BLaER1 treated with 17β-estradiol and CSF1 and Interleukin-3, amounts not matched to agents 10 nM and 100 nM (cell line): ENCODE measurements at regions not wholly inside any gene's neighbourhood (a gene's known extent, or its start where the extent isn't known, plus 50 kb on each side); places are given as distances from the start of the nearest gene placed in this dataset.

Experiments used
- H3K27ac ChIP-seq, 11 experiments: shearing (Covaris generic); formaldehyde crosslinking; 2 replicates each; pipeline ENCODE4 v1.8.1; 2022
- H3K27me3 ChIP-seq, 11 experiments: shearing (Covaris generic); formaldehyde crosslinking; 2 replicates each; pipeline ENCODE4 v1.8.1; 2022
- H3K36me3 ChIP-seq, 11 experiments: shearing (Covaris generic); formaldehyde crosslinking; 2 replicates each; pipeline ENCODE4 v1.8.1; 2022
- H3K4me1 ChIP-seq, 10 experiments: shearing (Covaris generic); formaldehyde crosslinking; 2 replicates each; pipeline ENCODE4 v1.8.1; 2022
- H3K4me2 ChIP-seq, 11 experiments: shearing (Covaris generic); formaldehyde crosslinking; 2 replicates each; pipeline ENCODE4 v1.8.1; 2022
- H3K4me3 ChIP-seq, 10 experiments: shearing (Covaris generic); formaldehyde crosslinking; 2 replicates each; pipeline ENCODE4 v1.8.1; 2022
- H3K9ac ChIP-seq, 11 experiments: shearing (Covaris generic); formaldehyde crosslinking; 2 replicates each; pipeline ENCODE4 v1.8.1; 2022
- H3K9me3 ChIP-seq, 11 experiments: shearing (Covaris generic); formaldehyde crosslinking; replicated peaks in 1 of 11; 2 replicates each; pipeline ENCODE4 v1.8.1; 2022
- H4K20me1 ChIP-seq, 11 experiments: shearing (Covaris generic); formaldehyde crosslinking; 2 replicates each; pipeline ENCODE4 v1.8.1; 2022
- Cebpa-rat ChIP-seq, 11 experiments: shearing (Covaris generic); IDR thresholded peaks; 2 replicates each; pipeline ENCODE4 v1.8.1; 2022

DNA sequence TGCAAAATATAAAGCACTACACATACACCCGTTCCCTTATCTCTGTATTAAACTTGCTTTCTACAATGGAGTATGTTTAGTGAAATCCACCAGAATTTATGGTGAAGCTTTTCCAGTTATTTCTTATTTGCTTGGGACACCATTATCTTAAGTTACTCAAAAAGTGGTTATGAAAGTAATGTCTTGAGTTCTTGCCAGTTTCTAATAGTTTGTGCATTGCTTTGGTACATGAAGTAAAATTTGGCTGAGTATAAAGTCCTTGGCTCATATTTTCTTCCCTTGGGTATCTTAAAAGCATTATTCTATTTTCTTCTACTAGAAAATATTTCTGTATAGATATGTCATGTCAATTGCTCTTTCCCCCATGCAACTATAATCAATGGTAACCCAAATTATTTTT is 85.2 kb downstream of the POLR1F start:
- no peak overlapping the region for H3K9ac ChIP-seq
- H3K27me3 ChIP-seq: no peaks in the 10 kb centered on the region
- no peak overlapping the region for H3K4me2 ChIP-seq
- TF ChIP-seq Cebpa-rat (IDR thresholded peaks at IDR 0.05): no peak
- no peaks in the 10 kb centered on the region for H4K20me1 ChIP-seq
- no peak overlapping the region for H3K4me3 ChIP-seq
- H3K9me3 ChIP-seq: peaks cover 0 to 3% (median 0%) of the 10 kb centered on the region in 11 experiments; a peak in 2 of 22 replicates
- H3K27ac ChIP-seq: no peak overlapping the region
- H3K36me3 ChIP-seq: no peaks in the 10 kb centered on the region
- no peaks in the 10 kb centered on the region for H3K4me1 ChIP-seq

DNA sequence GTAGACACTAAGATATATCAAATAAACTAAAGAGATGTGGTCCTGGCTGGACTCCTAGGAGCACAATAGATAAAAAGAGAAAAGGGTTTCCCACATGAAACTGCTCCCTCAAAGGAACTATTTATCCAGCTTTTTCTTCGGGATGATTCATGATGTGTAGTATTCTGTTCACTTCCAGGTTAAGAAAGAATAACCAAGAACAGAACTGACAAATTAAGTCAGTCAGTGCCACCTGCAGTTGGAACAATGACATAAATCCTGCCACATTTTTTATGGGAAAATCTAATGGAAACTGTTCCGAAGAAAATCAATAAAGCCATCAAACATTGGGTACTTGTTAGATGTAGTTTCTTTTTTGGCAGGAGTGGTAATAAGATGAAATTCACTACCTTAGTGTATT is 87.1 kb downstream of the POLR1F start:
- Histone ChIP-seq H3K4me2 (no peak overlapping the region), H3K4me3 (no peak overlapping the region)
- no peak for TF ChIP-seq Cebpa-rat (IDR thresholded peaks at IDR 0.05)

DNA sequence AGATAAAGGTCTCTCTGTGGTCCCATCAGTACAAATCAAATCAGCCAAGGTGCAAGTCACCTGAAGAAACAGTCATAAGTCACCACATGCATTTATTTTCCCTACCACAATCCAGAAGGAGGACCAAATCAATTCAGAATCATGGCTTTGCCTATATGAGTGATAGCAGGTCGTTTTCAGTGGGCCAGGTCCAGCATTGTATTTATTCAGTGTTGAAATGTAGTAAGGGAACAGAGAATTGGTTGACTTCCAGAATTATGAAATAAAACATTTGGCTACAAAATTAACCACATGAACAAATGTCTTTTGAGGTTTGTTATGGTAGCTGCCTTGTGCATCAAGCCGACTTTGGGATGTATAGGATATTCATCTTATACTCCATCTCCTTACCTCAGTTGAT is 88.4 kb downstream of the POLR1F start:
- Histone ChIP-seq H3K27me3 (no peaks in the 10 kb centered on the region), H3K36me3 (no peaks in the 10 kb centered on the region), H3K4me1 (no peaks in the 10 kb centered on the region), H3K4me2 (no peak overlapping the region), H3K9me3 (peaks cover 0 to 3% (median 0%) of the 10 kb centered on the region in 11 experiments; a peak in 2 of 22 replicates), H3K9ac (no peak overlapping the region), H3K4me3 (no peak overlapping the region), H3K27ac (no peak overlapping the region), H4K20me1 (no peaks in the 10 kb centered on the region)
- no peak for TF ChIP-seq Cebpa-rat (IDR thresholded peaks at IDR 0.05)

More for the DNA sequence above, 87.1 kb downstream of the POLR1F start:
- H3K27ac ChIP-seq: no peak overlapping the region
- H4K20me1 ChIP-seq: no peaks in the 10 kb centered on the region
- no peaks in the 10 kb centered on the region for H3K4me1 ChIP-seq
- peaks cover 0 to 3% (median 0%) of the 10 kb centered on the region in 11 experiments; a peak in 2 of 22 replicates for H3K9me3 ChIP-seq
- no peaks in the 10 kb centered on the region for H3K27me3 ChIP-seq
- no peaks in the 10 kb centered on the region for H3K36me3 ChIP-seq
- H3K9ac ChIP-seq: no peak overlapping the region

DNA sequence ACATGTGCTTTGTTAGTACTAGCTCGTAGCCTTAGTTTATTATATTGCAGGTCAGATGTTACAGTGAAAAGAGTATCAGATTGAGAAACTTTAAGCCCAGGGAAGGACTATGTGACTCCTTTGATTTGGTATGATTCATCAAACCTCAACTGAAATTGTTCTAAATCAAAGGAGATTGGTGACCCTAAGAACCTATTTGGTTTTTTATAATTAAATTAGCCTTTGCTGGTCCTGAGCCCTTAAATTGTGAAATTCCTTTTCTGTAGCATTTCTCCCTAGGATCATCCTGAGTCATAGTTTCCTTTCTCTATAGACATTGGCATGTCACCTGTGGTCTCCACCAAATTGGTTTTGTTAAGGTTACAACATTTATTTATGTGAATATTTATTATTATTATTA is 89.7 kb downstream of the POLR1F start:
- no peak overlapping the region for H3K27ac ChIP-seq

DNA sequence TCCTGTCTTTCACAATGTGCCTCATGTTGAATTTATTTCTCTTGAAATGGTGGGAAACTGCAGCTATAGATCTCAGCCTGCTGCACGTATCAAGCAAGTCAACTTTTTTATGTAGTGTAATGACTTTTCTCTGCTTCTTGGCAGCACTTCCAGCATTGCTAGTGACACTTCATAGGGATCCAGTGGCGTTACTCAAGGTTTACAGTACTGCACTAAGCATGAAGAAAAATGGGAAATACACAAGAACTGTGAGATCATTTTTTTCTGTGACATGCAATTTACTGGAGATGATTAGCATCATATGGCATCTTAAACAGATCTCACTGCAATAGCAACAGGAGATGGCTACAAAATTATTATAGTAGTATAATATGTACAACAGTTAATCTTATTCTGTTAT is 90.9 kb downstream of the POLR1F start:
- Histone ChIP-seq H4K20me1 (no peaks in the 10 kb centered on the region), H3K4me2 (no peak overlapping the region), H3K36me3 (no peaks in the 10 kb centered on the region), H3K27ac (no peak overlapping the region), H3K9ac (no peak overlapping the region), H3K4me3 (no peak overlapping the region), H3K9me3 (no peaks in the 10 kb centered on the region), H3K27me3 (no peaks in the 10 kb centered on the region), H3K4me1 (no peaks in the 10 kb centered on the region)
- no peak for TF ChIP-seq Cebpa-rat (IDR thresholded peaks at IDR 0.05)

More for the DNA sequence above, 89.7 kb downstream of the POLR1F start:
- H3K36me3 ChIP-seq: no peaks in the 10 kb centered on the region
- H3K27me3 ChIP-seq: no peaks in the 10 kb centered on the region
- no peaks in the 10 kb centered on the region for H3K9me3 ChIP-seq
- no peaks in the 10 kb centered on the region for H3K4me1 ChIP-seq
- H3K4me2 ChIP-seq: no peak overlapping the region
- no peak overlapping the region for H3K4me3 ChIP-seq
- H4K20me1 ChIP-seq: no peaks in the 10 kb centered on the region
- TF ChIP-seq Cebpa-rat (IDR thresholded peaks at IDR 0.05): no peak
- no peak overlapping the region for H3K9ac ChIP-seq

DNA sequence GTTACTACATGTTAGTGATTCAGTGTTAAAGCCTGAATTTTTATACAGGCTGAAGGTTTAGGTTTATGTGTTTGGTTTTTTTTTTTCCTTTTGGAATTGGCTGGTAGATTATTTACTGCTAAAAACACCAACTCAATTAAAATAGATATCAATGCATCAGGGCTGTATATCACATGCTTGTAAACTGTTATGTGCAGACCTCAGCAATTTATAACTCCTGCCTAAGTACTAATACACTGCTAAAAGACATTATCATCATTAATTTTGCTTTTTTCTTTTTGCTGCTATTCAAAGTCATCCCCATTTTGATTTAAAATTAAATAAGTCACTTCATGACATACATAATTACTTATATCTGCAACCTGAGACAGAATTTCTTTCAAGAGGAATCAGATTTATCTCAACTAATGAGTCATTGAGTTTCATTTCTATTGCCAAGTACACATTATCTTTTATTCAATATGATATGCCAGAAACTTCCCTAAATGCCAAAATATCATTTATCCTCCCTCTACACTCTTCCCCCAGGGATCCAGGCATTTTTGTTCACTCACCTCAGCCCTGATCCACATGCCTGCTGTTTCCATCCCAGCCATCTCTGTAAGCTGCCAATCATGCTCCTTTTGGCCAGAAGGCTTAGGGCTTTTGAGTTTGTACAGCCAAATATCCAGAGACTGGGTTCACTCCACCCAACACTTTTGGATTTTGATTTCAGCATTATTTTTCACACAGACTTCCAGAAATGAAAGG is 98.5 kb downstream of the POLR1F start:
- Histone ChIP-seq H3K27me3 (no peaks in the 10 kb centered on the region), H3K9ac (no peak overlapping the region), H3K4me1 (no peaks in the 10 kb centered on the region), H3K4me2 (no peak overlapping the region), H4K20me1 (no peaks in the 10 kb centered on the region), H3K27ac (no peak overlapping the region), H3K4me3 (no peak overlapping the region), H3K9me3 (peaks cover 0 to 3% (median 0%) of the 10 kb centered on the region in 11 experiments; a peak in 1 of 22 replicates), H3K36me3 (no peaks in the 10 kb centered on the region)
- TF ChIP-seq Cebpa-rat (IDR thresholded peaks at IDR 0.05): no peak

DNA sequence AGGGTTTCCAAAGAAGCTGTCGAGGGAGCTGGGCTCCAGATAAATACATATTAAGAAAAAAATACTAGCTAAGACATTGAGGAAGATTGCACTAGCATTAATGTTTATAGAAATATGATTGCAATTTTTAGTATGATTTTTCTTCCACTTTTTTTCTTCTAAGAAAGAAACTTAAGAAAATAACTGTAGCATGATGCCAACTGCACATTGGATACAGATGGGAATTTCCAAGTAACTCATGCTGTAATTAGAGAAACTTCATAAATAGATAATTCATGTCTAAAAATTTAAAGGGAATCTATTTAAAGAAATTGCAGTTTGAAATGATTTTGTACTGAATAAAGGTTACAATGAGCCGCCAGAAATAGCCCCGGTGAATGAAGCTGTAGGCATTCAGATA is 119.4 kb downstream of the POLR1F start:
- no peaks in the 10 kb centered on the region for H3K4me1 ChIP-seq
- no peak for TF ChIP-seq Cebpa-rat (IDR thresholded peaks at IDR 0.05)
- no peaks in the 10 kb centered on the region for H3K36me3 ChIP-seq
- H3K27me3 ChIP-seq: no peaks in the 10 kb centered on the region
- H3K9me3 ChIP-seq: no peaks in the 10 kb centered on the region
- H3K4me3 ChIP-seq: no peak overlapping the region
- H3K9ac ChIP-seq: no peak overlapping the region
- no peak overlapping the region for H3K27ac ChIP-seq
- no peak overlapping the region for H3K4me2 ChIP-seq
- H4K20me1 ChIP-seq: no peaks in the 10 kb centered on the region

DNA sequence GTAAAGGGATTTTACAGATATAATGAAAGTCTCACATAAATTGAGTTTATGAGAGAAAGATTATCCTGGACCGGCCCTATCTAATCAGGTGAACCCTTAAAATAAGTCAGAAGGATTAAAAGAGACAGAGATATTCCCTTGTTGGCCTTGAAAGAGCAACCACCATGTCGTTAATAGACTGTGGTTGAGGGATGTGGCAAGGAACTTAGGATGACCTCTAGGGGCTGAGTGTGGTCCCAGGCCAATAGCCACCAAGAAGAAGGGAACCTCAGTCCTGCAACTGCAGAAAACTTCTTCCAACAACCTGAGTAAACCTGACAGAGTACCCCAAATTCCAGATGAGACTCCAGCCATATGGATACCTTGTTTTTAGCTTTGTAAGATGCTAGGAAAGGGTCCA is 121.5 kb downstream of the POLR1F start:
- Histone ChIP-seq H3K27me3 (no peaks in the 10 kb centered on the region), H3K9ac (no peak overlapping the region), H3K4me3 (no peak overlapping the region), H3K4me2 (no peak overlapping the region), H3K9me3 (no peaks in the 10 kb centered on the region), H3K4me1 (no peaks in the 10 kb centered on the region), H3K36me3 (no peaks in the 10 kb centered on the region), H4K20me1 (no peaks in the 10 kb centered on the region), H3K27ac (no peak overlapping the region)
- TF ChIP-seq Cebpa-rat (IDR thresholded peaks at IDR 0.05): no peak

DNA sequence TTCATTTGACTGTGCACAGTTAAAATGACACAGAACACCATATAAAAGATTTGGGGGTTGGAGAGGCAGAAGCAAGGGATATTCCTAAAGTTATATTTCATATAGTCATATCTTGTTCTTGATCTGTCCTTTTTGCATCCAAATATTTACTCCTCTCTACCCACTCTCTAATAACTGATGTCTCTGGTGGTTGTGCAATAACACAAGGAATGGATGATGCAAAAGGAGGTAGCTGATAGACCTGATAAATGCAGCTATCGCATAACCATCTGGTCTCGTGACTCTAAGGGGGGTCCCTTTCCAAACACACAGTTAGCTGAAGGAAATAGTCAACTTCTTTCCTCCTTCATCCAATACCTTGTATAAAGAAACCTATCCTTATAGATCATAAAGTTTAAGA is 123.1 kb downstream of the POLR1F start:
- no peaks in the 10 kb centered on the region for H4K20me1 ChIP-seq
- H3K4me1 ChIP-seq: no peaks in the 10 kb centered on the region
- H3K36me3 ChIP-seq: no peaks in the 10 kb centered on the region
- no peak overlapping the region for H3K4me2 ChIP-seq
- H3K4me3 ChIP-seq: no peak overlapping the region
- H3K9me3 ChIP-seq: no peaks in the 10 kb centered on the region
- H3K27me3 ChIP-seq: no peaks in the 10 kb centered on the region
- TF ChIP-seq Cebpa-rat (IDR thresholded peaks at IDR 0.05): no peak
- no peak overlapping the region for H3K9ac ChIP-seq
- no peak overlapping the region for H3K27ac ChIP-seq

DNA sequence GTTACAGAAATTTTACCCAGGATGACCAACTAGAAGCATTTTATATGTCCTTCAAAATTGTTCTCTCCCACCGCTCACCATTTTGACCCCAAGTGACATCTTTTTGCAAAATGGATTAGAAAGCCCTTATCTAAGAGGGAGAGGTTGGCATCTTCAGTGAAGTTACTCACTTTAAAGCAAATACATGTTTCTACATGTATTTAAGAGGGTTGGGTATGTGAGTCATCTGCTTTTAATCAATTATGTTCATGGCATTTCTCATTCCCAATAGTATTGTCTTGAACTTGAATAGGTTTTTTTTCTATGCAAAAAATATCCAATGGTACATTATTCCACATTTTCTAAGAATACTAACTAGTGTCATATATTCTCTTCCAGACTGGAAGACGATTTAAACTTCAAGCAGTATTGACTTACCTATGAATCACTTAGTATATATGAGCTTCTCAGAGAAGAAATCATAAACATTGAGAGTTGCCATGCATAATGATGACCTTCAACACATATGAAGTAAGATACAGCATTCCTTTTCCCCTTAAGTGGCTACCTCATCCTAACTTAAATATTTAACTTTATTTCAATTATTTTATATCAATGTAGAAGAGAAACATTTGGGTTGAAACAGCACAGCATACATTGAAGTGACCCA is 132.8 kb downstream of the POLR1F start:
- no peaks in the 10 kb centered on the region for H3K36me3 ChIP-seq

More for the DNA sequence above, 132.8 kb downstream of the POLR1F start:
- no peak overlapping the region for H3K9ac ChIP-seq
- H3K27ac ChIP-seq: no peak overlapping the region
- no peak overlapping the region for H3K4me2 ChIP-seq
- no peaks in the 10 kb centered on the region for H3K9me3 ChIP-seq
- H3K4me3 ChIP-seq: no peak overlapping the region
- no peaks in the 10 kb centered on the region for H3K4me1 ChIP-seq
- H4K20me1 ChIP-seq: no peaks in the 10 kb centered on the region
- TF ChIP-seq Cebpa-rat (IDR thresholded peaks at IDR 0.05): no peak
- no peaks in the 10 kb centered on the region for H3K27me3 ChIP-seq
